ENCODE measurements at regions not wholly inside any gene's neighbourhood (a gene's known extent, or its start where the extent isn't known, plus 50 kb on each side); places are given as distances from the start of the nearest gene placed in this dataset.

- FAIRE-seq, result no peak
These were observed 270.2 kb upstream of the RAB6C start for GRCh38 chr2:129709001-129709955.

DNA sequence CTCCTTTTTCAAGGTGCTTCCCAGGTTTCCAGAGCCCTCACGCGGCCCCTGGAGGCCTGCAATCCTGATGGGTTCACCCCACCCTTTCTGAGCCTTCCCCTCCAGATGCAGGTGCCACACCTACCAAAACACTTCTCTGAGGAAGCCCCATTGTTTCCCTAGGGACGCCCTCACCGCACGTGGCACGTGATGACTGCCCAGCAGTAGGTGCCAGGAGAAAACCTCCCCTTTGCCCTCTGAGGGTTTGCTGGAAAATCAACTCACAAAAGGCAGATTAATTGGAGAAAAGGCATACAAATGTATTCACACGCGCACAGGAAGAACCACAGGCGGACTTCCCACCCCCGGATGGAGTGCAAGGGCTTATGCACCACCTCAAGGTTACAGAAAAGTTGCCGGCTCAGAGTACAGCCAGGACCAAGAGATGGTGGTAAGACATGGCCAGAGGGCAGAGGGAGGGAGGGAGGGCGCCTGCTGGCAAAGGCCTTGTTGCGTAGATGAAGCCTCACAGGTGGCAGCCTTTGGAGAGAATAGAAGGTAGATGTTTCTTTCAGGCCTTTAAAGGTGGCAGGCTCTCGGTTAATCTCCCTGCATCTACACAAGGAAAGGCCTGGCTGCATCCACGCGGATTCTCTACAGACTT lies 269.4 kb upstream of the RAB6C start:
- FAIRE-seq, result no peak

- FAIRE-seq, result no peak
These were observed 268.6 kb upstream of the RAB6C start for GRCh38 chr2:129710670-129711495.

- FAIRE-seq, result no peak
These were observed 267.4 kb upstream of the RAB6C start for GRCh38 chr2:129711816-129712675.

DNA sequence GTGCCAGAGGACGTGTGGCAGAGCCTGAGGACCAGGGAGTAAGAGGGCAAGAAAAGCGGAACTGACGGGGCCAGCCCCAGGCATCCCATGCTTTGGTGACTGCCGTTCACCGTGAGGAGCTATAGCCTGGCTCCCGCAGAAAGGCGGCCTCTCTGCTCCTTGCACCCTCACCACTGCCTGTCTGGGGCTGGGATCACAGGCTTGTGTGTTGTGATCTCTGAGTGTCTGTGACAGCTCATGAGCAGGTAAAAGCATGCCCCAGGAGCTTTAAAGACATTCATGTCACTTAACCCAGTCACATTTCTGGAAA lies 266.8 kb upstream of the RAB6C start:
- FAIRE-seq, result no peak

GRCh38 chr2:129713337-129713736 lies 266.1 kb upstream of the RAB6C start:
- no peak for FAIRE-seq

DNA sequence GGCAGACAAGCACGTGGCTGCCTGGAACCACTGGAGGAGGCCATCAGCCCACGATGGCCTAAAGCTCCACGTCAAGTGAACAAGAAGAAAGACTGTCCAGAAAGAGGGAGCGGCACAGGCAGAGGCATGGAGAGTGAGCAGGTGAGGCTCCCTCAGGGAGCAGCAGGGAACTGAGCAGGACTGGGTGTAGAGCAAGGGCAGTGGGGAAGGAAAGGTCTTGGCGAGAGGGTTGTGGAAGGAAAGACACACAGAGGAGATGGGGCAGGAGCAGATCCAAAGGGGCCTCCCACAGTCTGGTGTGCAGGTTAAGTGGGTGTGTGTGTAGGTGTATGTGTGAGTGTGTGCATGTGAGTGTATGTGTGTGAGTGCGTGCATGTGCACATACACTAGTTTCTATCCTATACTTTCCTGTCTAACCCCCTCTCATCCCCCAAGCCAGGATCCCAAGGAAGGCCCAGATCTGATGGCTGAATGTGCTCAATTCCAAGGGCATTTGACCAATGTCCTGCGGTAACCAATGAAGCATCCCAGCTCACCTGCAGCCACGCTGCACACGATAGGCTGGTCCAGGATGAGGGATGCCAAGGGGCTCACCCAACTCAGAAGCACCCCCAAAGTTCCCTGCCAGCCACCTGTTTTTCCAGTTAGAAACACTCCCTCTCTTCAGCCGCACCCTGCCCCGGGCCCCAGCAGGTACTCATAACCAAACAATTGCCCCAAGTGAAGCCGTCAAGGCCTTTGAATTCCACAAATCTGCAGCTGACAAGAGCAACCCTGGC lies 262.5 kb upstream of the RAB6C start:
- no peak for FAIRE-seq

DNA sequence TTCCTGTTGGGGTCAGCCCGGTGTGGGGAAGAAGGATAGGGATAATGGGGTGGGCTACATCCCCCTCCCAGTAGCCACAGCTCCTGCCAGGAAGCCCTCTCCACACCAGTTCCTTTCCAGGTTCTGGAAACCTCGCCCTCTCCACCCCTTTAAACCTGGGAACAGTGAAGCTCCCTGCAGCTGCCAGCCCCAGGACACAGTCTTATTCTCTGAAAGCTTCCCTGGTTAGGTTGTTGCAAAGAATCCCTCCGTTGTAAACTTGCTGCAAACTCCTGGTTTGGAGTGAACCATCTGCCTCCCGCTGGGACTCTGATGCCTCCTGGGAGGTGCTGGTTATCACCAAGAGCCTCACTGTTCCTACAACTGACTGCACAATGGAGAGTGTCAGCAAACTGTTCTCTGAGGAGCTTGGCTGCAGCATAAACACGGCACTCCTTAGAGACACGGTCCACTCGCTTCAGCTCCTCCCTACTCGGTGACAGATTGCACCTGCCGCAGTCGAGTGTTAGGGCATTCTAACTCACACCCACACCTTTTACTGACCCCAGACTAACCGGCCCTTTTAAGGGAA lies 261.8 kb upstream of the RAB6C start:
- no peak for FAIRE-seq

DNA sequence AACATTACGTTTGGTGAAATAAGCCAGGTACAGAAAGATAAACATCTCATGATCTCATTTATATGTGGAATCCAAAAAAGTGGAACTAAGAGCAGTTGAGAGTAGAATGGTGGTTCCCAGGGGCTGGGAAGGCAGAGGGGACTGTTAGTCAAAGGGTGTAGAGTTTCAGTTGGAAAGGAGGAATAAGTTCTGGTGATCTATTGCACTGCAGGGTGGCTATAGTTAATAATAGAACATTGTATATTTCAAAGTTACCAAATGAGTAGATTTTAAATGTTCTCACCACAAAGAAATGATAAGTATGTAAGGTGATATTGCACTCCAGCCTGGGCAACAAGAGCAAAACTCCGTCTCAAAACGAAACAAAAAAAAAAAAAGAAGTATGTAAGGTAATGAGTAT lies 260.1 kb upstream of the RAB6C start:
- no peak for FAIRE-seq

- FAIRE-seq, result no peak
These were observed 259.1 kb upstream of the RAB6C start for GRCh38 chr2:129720360-129720759.

GRCh38 chr2:129720761-129721160 lies 258.7 kb upstream of the RAB6C start:
- FAIRE-seq, result no peak

GRCh38 chr2:129721236-129721635 lies 258.2 kb upstream of the RAB6C start:
- no peak for FAIRE-seq

GRCh38 chr2:129721846-129722245 lies 257.6 kb upstream of the RAB6C start:
- FAIRE-seq, result no peak

DNA sequence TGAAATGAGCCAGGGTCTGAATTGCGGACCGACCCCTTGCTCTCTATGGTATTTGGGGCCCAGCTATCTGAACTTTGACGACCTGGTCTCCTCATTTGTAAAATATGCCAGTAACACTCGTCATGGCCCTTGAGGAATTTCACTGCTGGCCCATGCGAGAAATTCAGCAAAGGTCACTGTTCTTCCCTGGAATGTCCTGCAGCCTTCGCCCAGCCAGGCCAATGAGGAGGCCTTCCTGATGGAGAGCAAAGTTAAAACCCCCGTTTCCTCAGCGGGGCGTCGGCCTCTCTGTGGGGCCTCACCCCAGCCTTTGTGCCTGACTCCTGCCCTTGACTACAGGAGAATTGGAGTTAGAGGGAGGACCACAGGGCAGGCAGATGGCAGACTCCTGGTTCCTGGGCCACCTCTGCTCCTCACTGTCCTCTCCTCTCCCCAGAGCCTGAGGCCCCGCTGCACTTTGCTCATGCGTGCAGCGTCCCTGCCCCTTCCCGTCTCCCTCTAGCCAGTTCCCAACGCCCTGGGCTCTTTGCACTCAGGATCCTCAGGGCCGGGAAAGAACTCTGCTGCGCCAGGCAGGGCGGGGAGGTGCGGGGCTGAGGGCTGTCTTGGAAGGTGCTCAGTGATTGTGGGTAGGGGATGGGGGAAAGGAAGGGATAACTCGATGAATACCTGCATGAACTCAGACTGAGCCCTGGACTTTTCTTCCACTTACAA lies 257.0 kb upstream of the RAB6C start:
- no peak for FAIRE-seq

GRCh38 chr2:129723277-129724020 lies 256.0 kb upstream of the RAB6C start:
- no peak for FAIRE-seq

- FAIRE-seq, result no peak
These were observed 255.3 kb upstream of the RAB6C start for GRCh38 chr2:129724021-129724757.

GRCh38 chr2:129726216-129726615 lies 253.2 kb upstream of the RAB6C start:
- no peak for FAIRE-seq

DNA sequence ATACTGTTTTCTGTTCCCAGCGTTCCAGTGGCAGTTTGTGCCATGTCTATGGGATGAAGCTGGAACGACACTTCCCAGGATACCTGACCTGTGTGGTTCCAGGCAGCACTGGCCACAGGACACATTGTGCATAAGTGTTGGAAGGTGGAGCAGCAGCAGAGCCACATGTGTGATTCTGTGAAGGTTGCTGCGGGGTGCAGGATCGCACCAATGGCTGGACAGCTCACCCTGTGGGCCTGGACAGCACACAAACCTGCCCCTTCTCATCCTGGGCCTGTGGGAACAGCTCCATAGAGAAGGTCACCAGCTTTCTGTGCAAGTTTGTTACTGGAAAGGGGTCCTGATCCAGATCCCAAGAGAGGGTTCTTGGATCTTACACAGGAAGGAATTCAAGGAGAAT lies 252.2 kb upstream of the RAB6C start:
- FAIRE-seq, result no peak

Measured in endometrium (tissue), 2 donors.